Activated CD4-positive, alpha-beta T cell treated with anti-CD3 and anti-CD28 coated beads, Interleukin-2, amount 10 ng/mL, durations not matched to agents 24 days and 14 days (primary cell): ENCODE measurements at regions not wholly inside any gene's neighbourhood (a gene's known extent, or its start where the extent isn't known, plus 50 kb on each side); places are given as distances from the start of the nearest gene placed in this dataset.

ENCODE experiments used
- DNase-seq: peaks from one replicate; pipeline ENCODE4 v3.0.0; 2022
- H3K27ac Mint-ChIP-seq: one replicate; pipeline ENCODE4 v1.8.0; 2022; ENCODE audit warnings: mild to moderate bottlenecking, mixed read lengths
- H3K27me3 Mint-ChIP-seq: one replicate; pipeline ENCODE4 v1.8.0; 2022; ENCODE audit warnings: mixed read lengths
- H3K36me3 Mint-ChIP-seq: one replicate; pipeline ENCODE4 v1.8.0; 2022; ENCODE audit warnings: low read depth, mild to moderate bottlenecking, mixed read lengths
- H3K4me1 Mint-ChIP-seq: one replicate; pipeline ENCODE4 v1.8.0; 2021; ENCODE audit warnings: mixed read lengths
- H3K4me3 Mint-ChIP-seq: one replicate; pipeline ENCODE4 v1.8.0; 2022; ENCODE audit warnings: mild to moderate bottlenecking, moderate library complexity, mixed read lengths
- H3K9me3 Mint-ChIP-seq: one replicate; pipeline ENCODE4 v1.8.0; 2021; ENCODE audit warnings: mixed read lengths
- intact Hi-C: fragments of 100-400 bp; cut with micrococcal nuclease; formaldehyde crosslinking; loops from one replicate; pipeline ENCODE4 v1.15.1; 2023

GRCh38 chr11:129308241-129308865, 67.3 kb upstream of the BARX2 start:
- intact Hi-C loops, result no loop called here

DNA sequence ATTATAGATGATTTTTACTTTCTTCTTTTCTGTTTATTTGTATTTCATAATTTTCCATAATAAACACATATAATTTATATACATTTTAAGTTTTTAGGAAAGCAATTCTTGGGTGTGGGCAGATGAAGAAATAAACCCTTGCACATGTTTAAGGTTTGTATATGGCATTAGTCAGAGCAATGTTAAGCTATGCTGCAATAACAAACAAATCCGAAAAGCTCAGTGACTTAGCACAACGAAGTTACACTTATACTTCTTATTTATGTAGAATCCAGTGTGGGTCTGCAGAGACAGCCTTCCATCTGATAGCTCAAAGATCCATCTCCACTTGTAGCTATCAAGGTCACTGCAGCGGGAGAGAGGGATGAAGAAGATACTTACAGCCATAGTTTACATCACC, 68.5 kb upstream of the BARX2 start:
- intact Hi-C loops, result no loop called here
- no peaks in the 10 kb centered on the region for H3K36me3 Mint-ChIP-seq
- H3K4me3 Mint-ChIP-seq, result no peak overlapping the region
- DNase-seq, result no peak
- H3K27ac Mint-ChIP-seq, result no peak overlapping the region
- no peaks in the 10 kb centered on the region for H3K27me3 Mint-ChIP-seq
- H3K9me3 Mint-ChIP-seq, result peaks cover 7% of the 10 kb centered on the region
- H3K4me1 Mint-ChIP-seq, result no peaks in the 10 kb centered on the region

More at GRCh38 chr11:129308241-129308865, 67.3 kb upstream of the BARX2 start:
- H3K27ac Mint-ChIP-seq, result no peak overlapping the region
- no peaks in the 10 kb centered on the region for H3K36me3 Mint-ChIP-seq
- peaks cover 7% of the 10 kb centered on the region for H3K9me3 Mint-ChIP-seq
- no peak for DNase-seq
- H3K4me1 Mint-ChIP-seq, result no peaks in the 10 kb centered on the region
- H3K4me3 Mint-ChIP-seq, result no peak overlapping the region
- no peaks in the 10 kb centered on the region for H3K27me3 Mint-ChIP-seq

DNA sequence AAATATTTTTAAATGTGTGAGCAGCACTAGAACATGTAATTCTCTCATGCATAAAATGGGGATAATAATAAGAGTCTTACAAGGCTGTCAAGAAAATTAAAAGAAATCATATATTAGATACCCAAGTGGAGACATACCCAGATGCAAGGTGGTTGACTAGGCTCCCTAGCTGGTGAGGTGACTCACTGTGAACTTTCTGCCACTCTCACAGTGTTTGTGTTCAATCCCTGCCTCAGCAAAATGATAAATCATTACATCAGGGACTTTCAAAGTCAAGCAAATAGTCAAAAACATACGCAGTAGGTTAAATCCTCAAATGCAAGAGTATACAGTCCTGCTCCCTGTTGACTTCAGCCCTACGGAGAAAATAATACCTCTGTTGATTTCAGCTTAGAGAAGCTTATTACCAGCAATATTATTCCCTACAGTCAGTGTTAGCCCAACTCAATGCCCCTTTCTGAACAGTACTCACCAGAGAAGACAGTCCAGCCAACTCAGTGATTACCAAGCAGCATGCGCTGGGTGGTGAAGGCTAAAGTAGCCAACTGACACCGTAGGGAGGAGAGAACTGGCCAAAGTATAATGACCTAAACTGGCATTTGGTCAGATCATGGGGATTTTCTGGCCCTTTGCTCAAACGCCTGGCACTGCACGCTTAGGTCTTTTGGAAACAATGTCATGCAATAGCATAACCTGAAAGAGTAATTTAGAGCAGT, 73.1 kb upstream of the BARX2 start:
- H3K4me3 Mint-ChIP-seq, result no peak overlapping the region
- peaks cover 23% of the 10 kb centered on the region for H3K4me1 Mint-ChIP-seq
- H3K9me3 Mint-ChIP-seq, result peaks cover 4% of the 10 kb centered on the region
- H3K27me3 Mint-ChIP-seq, result no peaks in the 10 kb centered on the region
- H3K27ac Mint-ChIP-seq, result no peak overlapping the region
- intact Hi-C loops, result no loop called here
- no peaks in the 10 kb centered on the region for H3K36me3 Mint-ChIP-seq
- no peak for DNase-seq

GRCh38 chr11:129300099-129300498, 75.5 kb upstream of the BARX2 start:
- Mint-ChIP-seq H3K36me3 (no peaks in the 10 kb centered on the region), H3K27ac (no peak overlapping the region), H3K27me3 (no peaks in the 10 kb centered on the region), H3K9me3 (no peaks in the 10 kb centered on the region), H3K4me1 (peaks cover 23% of the 10 kb centered on the region), H3K4me3 (peak overlapping the region; percentile 24)
- intact Hi-C loops, result no loop called here
- DNase-seq, result no peak

GRCh38 chr11:129298988-129299387, 76.7 kb upstream of the BARX2 start:
- Mint-ChIP-seq H3K27ac (no peak overlapping the region), H3K4me3 (no peak overlapping the region), H3K9me3 (no peaks in the 10 kb centered on the region), H3K4me1 (peaks cover 23% of the 10 kb centered on the region), H3K36me3 (no peaks in the 10 kb centered on the region), H3K27me3 (no peaks in the 10 kb centered on the region)
- intact Hi-C loops, result no loop called here
- DNase-seq, result no peak

DNA sequence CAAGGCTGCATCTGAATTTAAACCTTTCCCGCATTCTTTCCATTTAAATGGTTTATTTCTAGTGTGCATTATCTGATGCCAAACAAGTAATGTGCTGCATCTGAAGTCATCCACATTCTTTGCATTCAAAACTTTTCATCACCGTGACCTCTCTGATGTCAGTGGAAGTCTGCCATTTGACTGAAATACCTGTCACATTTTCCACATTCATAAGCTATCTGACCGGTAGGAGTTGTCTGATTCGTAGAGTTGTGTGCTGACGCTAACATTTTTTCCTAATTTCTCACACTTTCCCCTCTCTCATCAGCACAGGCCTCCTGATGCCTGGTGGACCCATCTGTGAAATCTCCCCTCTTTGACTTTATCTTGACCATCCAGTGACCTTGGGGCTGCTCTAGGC, 79.9 kb upstream of the BARX2 start:
- no peaks in the 10 kb centered on the region for H3K9me3 Mint-ChIP-seq

GRCh38 chr11:129292771-129293170, 82.9 kb upstream of the BARX2 start:
- H3K4me3 Mint-ChIP-seq, result no peak overlapping the region
- no peaks in the 10 kb centered on the region for H3K4me1 Mint-ChIP-seq
- H3K9me3 Mint-ChIP-seq, result no peaks in the 10 kb centered on the region
- no peak for DNase-seq
- no peak overlapping the region for H3K27ac Mint-ChIP-seq
- H3K36me3 Mint-ChIP-seq, result no peaks in the 10 kb centered on the region
- intact Hi-C loops, result no loop called here
- peaks cover 19% of the 10 kb centered on the region for H3K27me3 Mint-ChIP-seq

More for the DNA sequence above, 79.9 kb upstream of the BARX2 start:
- peaks cover 17% of the 10 kb centered on the region for H3K4me1 Mint-ChIP-seq
- H3K27ac Mint-ChIP-seq, result no peak overlapping the region
- no peak for DNase-seq
- H3K27me3 Mint-ChIP-seq, result peaks cover 13% of the 10 kb centered on the region
- no peak overlapping the region for H3K4me3 Mint-ChIP-seq
- intact Hi-C loops, result no loop called here
- no peaks in the 10 kb centered on the region for H3K36me3 Mint-ChIP-seq

GRCh38 chr11:129292092-129292491, 83.6 kb upstream of the BARX2 start:
- intact Hi-C loops, result no loop called here
- Mint-ChIP-seq H3K4me3 (no peak overlapping the region), H3K4me1 (no peaks in the 10 kb centered on the region), H3K27ac (no peak overlapping the region), H3K27me3 (peaks cover 19% of the 10 kb centered on the region), H3K9me3 (no peaks in the 10 kb centered on the region), H3K36me3 (no peaks in the 10 kb centered on the region)
- no peak for DNase-seq

GRCh38 chr11:129291546-129291945, 84.1 kb upstream of the BARX2 start:
- Mint-ChIP-seq H3K27me3 (peaks cover 23% of the 10 kb centered on the region), H3K36me3 (no peaks in the 10 kb centered on the region), H3K27ac (no peak overlapping the region), H3K9me3 (no peaks in the 10 kb centered on the region), H3K4me1 (no peaks in the 10 kb centered on the region), H3K4me3 (no peak overlapping the region)
- DNase-seq, result no peak
- intact Hi-C loops, result no loop called here

DNA sequence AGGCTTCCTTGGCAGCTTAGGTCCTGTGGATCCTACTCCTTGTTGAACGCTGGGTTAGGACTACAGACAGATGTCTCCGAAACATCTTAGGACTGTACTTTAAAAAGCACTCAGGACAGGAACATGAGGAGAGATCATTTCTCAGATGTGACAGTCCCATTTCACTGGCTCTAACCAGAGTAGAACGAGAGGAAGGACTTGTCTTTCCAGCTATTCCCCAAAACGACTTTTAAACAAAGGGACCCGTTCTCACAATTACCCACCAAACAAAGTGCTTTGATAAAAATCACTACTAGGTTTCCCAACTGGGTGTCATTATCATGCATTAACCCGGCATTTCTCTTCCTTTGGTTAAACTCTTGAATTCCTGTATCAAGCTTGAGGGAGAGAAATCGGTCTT, 84.7 kb upstream of the BARX2 start:
- Mint-ChIP-seq H3K4me3 (no peak overlapping the region), H3K9me3 (no peaks in the 10 kb centered on the region), H3K36me3 (no peaks in the 10 kb centered on the region)

DNA sequence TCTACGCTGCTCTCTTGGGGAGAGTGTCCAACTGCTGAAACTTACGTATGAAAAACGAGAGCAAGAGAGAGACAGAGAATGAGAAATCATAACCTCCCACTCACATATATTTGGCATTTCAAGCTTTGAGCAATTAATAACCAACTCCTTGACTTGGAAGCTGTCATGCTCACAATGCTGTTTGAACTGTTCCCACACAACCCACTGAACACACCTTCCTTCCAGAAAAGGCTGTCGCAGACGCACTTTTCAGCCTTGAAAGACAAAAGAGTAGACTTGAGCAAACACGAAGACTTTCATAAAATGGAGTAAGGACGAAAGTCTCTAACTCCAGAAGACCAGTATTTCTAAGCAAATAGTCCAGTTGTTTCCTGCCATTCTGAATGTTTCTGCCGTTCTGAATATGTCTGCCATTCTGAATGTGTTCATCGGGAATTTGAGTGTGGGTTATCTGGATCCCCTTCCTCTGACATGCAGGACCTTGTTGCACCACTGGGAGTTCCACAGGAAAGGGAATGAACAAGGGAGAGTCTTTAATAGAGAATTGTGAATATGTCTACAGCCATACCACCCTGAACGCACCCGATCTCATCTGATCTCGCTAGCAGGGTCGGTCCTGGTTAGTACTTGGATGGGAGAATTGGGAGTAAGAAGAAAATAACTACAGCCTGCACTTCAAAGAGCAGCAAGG, 86.2 kb upstream of the BARX2 start:
- no peak overlapping the region for H3K27ac Mint-ChIP-seq
- H3K4me3 Mint-ChIP-seq, result no peak overlapping the region
- intact Hi-C loops, result loop anchor here (10.0 kb wide), 1 partner anchor 355 kb away; no protein-coding TSS in a partner anchor
- no peaks in the 10 kb centered on the region for H3K4me1 Mint-ChIP-seq
- no peak for DNase-seq
- peaks cover 25% of the 10 kb centered on the region for H3K27me3 Mint-ChIP-seq
- no peaks in the 10 kb centered on the region for H3K9me3 Mint-ChIP-seq
- no peaks in the 10 kb centered on the region for H3K36me3 Mint-ChIP-seq

More for the DNA sequence above, 84.7 kb upstream of the BARX2 start:
- Mint-ChIP-seq H3K4me1 (no peaks in the 10 kb centered on the region), H3K27ac (no peak overlapping the region), H3K27me3 (peaks cover 25% of the 10 kb centered on the region)
- intact Hi-C loops, result no loop called here
- no peak for DNase-seq

- Mint-ChIP-seq H3K4me3 (no peak overlapping the region), H3K9me3 (no peaks in the 10 kb centered on the region), H3K27me3 (peaks cover 25% of the 10 kb centered on the region), H3K27ac (no peak overlapping the region), H3K4me1 (peaks cover 4% of the 10 kb centered on the region), H3K36me3 (no peaks in the 10 kb centered on the region)
- intact Hi-C loops, result loop anchor here (10.0 kb wide), 1 partner anchor 357 kb away; no protein-coding TSS in a partner anchor
- no peak for DNase-seq
Measured at GRCh38 chr11:129287920-129288319, 87.7 kb upstream of the BARX2 start.

DNA sequence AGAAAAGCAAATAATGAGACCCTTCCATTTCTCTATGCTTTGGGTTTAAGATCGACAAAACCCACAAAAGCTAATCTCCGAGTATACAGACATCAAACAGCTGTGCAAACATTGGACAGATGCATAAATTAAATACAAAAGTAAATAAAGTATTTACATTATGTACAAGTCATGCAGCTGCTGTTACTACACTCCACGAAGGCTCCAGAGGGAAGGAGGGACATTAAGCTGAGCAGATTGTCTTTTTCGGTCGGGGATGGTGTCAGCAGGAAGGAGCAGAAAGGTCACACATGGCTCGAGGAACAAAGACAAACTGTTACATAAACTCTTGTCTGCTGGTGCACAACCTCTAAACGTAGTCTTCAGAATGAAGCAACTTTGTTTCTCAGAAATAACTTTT, 88.8 kb upstream of the BARX2 start:
- Mint-ChIP-seq H3K4me1 (peaks cover 11% of the 10 kb centered on the region), H3K36me3 (no peaks in the 10 kb centered on the region), H3K9me3 (no peaks in the 10 kb centered on the region), H3K4me3 (no peak overlapping the region), H3K27ac (no peak overlapping the region), H3K27me3 (peaks cover 23% of the 10 kb centered on the region)
- DNase-seq, result no peak
- intact Hi-C loops, result loop anchor here (10.0 kb wide), 1 partner anchor 358 kb away; no protein-coding TSS in a partner anchor

GRCh38 chr11:129285402-129285786, 90.3 kb upstream of the BARX2 start:
- intact Hi-C loops, result loop anchor here (10.0 kb wide), 1 partner anchor 359 kb away; no protein-coding TSS in a partner anchor

More at GRCh38 chr11:129285402-129285786, 90.3 kb upstream of the BARX2 start:
- Mint-ChIP-seq H3K4me3 (no peak overlapping the region), H3K9me3 (no peaks in the 10 kb centered on the region), H3K27ac (no peak overlapping the region), H3K36me3 (no peaks in the 10 kb centered on the region), H3K4me1 (peaks cover 19% of the 10 kb centered on the region), H3K27me3 (peaks cover 20% of the 10 kb centered on the region)
- DNase-seq, result no peak
